Spinal cord (tissue), 9 donors: ENCODE measurements at regions not wholly inside any gene's neighbourhood (a gene's known extent, or its start where the extent isn't known, plus 50 kb on each side); places are given as distances from the start of the nearest gene placed in this dataset.
A peak's percentile ranks its signal among the peaks of the same experiment; 100 is the strongest.
"Not testable (repeated sequence)": the region's sequence is repeated elsewhere in the genome, so short reads cannot be mapped to it uniquely, and the experiment has no call there.

ENCODE experiments used
- DNase-seq, 6 donors: peaks; one replicate each; pipeline versions ENCODE4 v3.0.0 to v3.0.0-alpha.2; 2013 to 2015; ENCODE audit warnings: low spot score in 6 of 6, low read depth in 4 of 6
- H3K27ac ChIP-seq: one replicate; pipeline ENCODE4 v1.5.1; 2013; ENCODE audit warnings: low read depth, low read length, control low read depth
- H3K27me3 ChIP-seq: one replicate; pipeline ENCODE4 v1.6.1; 2013; ENCODE audit warnings: low read length; ENCODE audit not compliant: control insufficient read depth, insufficient read depth
- H3K36me3 ChIP-seq: one replicate; pipeline ENCODE4 v1.6.1; 2013; ENCODE audit warnings: low read length; ENCODE audit not compliant: control insufficient read depth, insufficient read depth
- H3K4me1 ChIP-seq: one replicate; pipeline ENCODE4 v1.6.1; 2013; ENCODE audit warnings: low read length; ENCODE audit not compliant: control insufficient read depth, insufficient read depth
- H3K4me3 ChIP-seq: one replicate; pipeline ENCODE4 v1.5.1; 2013; ENCODE audit warnings: low read depth, low read length, control low read depth
- H3K9me3 ChIP-seq: one replicate; pipeline ENCODE4 v1.6.1; 2013; ENCODE audit warnings: low read length; ENCODE audit not compliant: control insufficient read depth, insufficient read depth
- WGBS: methylation state at CpG from one replicate; pipeline ENCODE4 v1.1.5; 2013; ENCODE audit warnings: missing lambda C conversion rate; ENCODE audit not compliant: insufficient coverage; 5-methylcytosine and 5-hydroxymethylcytosine counted together
- donor health status: healthy.

DNA sequence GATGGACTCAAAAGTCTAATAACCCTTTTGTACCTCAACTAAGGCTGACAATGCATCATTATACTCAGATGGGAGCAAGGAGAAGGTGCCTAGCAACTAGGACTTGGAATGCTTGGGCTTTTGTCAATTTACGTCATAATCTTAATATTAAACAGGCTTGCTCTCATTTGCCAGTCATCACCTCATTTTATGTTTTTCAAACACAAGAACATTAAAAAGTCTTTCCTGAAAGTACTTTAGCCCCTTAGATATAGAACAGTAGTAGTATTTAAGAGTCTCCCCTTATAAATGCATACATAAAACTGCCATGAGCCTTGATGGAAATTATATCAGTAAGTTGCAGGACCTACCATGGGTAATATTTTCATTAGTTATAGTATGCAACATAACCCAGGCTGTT lies 150.7 kb upstream of the INTU start:
- Histone ChIP-seq H3K36me3 (no peaks in the 10 kb centered on the region), H3K4me1 (no peaks in the 10 kb centered on the region), H3K4me3 (no peak overlapping the region), H3K9me3 (no peaks in the 10 kb centered on the region), H3K27ac (no peak overlapping the region), H3K27me3 (no peaks in the 10 kb centered on the region)
- WGBS = no CpG with 5 or more reads among the region's 1 CpG
- no peak for DNase-seq

DNA sequence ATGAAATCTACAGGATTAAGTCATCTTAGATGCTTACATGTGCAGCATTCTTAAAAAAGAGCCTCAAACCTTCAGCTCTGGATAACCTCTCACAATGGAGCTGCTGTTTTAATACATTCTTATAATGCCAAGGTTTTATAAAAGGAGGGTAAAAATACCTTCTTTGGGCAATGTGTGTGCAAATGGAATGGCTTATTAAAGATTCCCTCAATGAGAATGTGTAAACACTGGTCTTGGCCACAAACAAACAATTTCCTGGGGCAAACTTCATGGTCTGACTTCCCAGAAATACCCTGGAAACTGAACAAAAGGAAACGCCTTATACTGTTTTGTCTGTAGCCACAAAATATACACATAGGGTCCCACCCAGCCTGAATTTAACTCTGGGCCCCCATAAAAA lies 148.6 kb upstream of the INTU start:
- WGBS = 83% methylated on average over 1 of the region's 1 CpG

GRCh38 chr4:127486248-127486647 lies 146.5 kb upstream of the INTU start:
- no peaks in the 10 kb centered on the region for H3K27me3 ChIP-seq
- no peaks in the 10 kb centered on the region for H3K9me3 ChIP-seq
- DNase-seq = no peak
- no peak overlapping the region for H3K4me3 ChIP-seq
- no peak overlapping the region for H3K27ac ChIP-seq
- 67% methylated on average over 1 of the region's 1 CpG for WGBS
- no peaks in the 10 kb centered on the region for H3K4me1 ChIP-seq
- no peaks in the 10 kb centered on the region for H3K36me3 ChIP-seq

More for the DNA sequence above, 148.6 kb upstream of the INTU start:
- DNase-seq = no peak
- Histone ChIP-seq H3K27ac (no peak overlapping the region), H3K4me1 (no peaks in the 10 kb centered on the region), H3K9me3 (no peaks in the 10 kb centered on the region), H3K4me3 (no peak overlapping the region), H3K36me3 (no peaks in the 10 kb centered on the region), H3K27me3 (no peaks in the 10 kb centered on the region)

DNA sequence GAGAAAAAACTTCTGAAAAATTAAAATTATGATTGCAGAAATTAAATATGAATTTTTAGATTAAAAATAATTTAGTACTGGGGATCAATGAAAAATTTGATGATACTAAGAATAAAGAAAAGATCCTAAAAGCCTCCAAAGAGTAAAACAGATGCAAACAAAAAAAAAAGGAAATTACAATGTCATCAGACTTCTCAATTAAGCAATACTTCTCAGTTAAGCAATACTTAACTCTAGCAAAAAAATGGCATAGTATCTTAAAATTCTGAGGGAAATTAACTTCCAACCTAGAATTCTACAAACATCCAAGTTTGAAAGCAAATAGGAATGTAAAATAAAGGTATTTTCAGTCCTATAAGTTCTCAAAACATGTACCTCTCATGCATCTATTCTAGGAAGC lies 141.2 kb upstream of the INTU start:
- no peaks in the 10 kb centered on the region for H3K27me3 ChIP-seq
- no peaks in the 10 kb centered on the region for H3K9me3 ChIP-seq
- no peak for DNase-seq
- H3K4me3 ChIP-seq = no peak overlapping the region
- no peaks in the 10 kb centered on the region for H3K36me3 ChIP-seq
- H3K27ac ChIP-seq = no peak overlapping the region
- no peaks in the 10 kb centered on the region for H3K4me1 ChIP-seq

DNA sequence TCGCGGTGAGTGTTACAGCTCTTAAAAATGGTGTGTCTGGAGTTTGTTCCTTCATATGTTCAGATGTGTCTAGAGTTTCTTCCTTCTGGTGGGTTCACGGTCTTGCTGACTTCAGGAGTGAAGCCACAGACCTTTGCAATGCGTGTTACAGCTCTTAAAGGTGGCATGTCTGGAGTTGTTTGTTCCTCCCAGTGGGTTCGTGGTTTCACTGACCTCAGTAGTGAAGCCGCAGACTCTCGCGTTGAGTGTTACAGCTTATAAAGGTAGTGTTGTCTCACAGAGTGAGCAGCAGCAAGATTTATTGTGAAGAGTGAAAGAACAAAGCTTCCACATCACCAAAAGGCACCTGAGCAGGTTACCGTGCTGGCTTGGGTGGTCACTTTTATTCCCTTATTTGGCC lies 135.9 kb upstream of the INTU start:
- H3K27ac ChIP-seq, H3K4me1 ChIP-seq, DNase-seq, H3K36me3 ChIP-seq, H3K4me3 ChIP-seq, H3K27me3 ChIP-seq, H3K9me3 ChIP-seq: not testable (repeated sequence)
- WGBS = 95% methylated on average over 4 of the region's 9 CpGs

- H3K4me3 ChIP-seq = no peak overlapping the region
- no peaks in the 10 kb centered on the region for H3K27me3 ChIP-seq
- H3K4me1 ChIP-seq = no peaks in the 10 kb centered on the region
- no peaks in the 10 kb centered on the region for H3K36me3 ChIP-seq
- H3K27ac ChIP-seq = no peak overlapping the region
- no peak for DNase-seq
- H3K9me3 ChIP-seq = no peaks in the 10 kb centered on the region
Observed at GRCh38 chr4:127498366-127498765, 134.4 kb upstream of the INTU start.

DNA sequence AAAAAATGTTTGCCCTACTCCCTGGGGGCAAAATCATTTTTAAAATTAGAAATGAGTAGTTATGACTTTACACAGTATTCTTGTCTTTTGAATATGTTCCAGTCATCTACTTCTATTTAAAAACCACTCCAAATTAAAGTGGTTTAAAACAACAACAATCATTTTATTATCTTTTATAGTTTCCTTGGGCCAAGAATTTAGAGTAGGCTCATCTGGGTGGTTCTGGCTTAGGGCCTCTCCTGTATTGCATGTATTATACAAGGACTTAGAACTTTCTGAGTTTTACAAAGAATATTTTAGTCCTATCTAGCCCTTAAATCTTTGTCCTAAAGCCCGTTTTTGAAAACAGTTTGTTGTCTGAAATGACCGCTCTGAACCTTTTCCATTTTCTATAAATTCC lies 132.5 kb upstream of the INTU start:
- no peak overlapping the region for H3K27ac ChIP-seq
- H3K27me3 ChIP-seq = no peaks in the 10 kb centered on the region
- no peaks in the 10 kb centered on the region for H3K36me3 ChIP-seq
- no peak overlapping the region for H3K4me3 ChIP-seq
- no peaks in the 10 kb centered on the region for H3K4me1 ChIP-seq
- no peak for DNase-seq
- H3K9me3 ChIP-seq = no peaks in the 10 kb centered on the region
- WGBS = 89% methylated on average over 2 of the region's 2 CpGs

GRCh38 chr4:127501103-127501502 lies 131.7 kb upstream of the INTU start:
- no peaks in the 10 kb centered on the region for H3K27me3 ChIP-seq
- no peak overlapping the region for H3K27ac ChIP-seq
- no peaks in the 10 kb centered on the region for H3K4me1 ChIP-seq
- no peaks in the 10 kb centered on the region for H3K36me3 ChIP-seq
- H3K9me3 ChIP-seq = no peaks in the 10 kb centered on the region
- no peak for DNase-seq
- H3K4me3 ChIP-seq = no peak overlapping the region

GRCh38 chr4:127503111-127503510 lies 129.6 kb upstream of the INTU start:
- no CpG with 5 or more reads among the region's 2 CpGs for WGBS
- H3K27me3 ChIP-seq = no peaks in the 10 kb centered on the region
- peak in 1 of 6 donors; percentile 42 for DNase-seq
- H3K4me3 ChIP-seq = no peak overlapping the region
- H3K4me1 ChIP-seq = no peaks in the 10 kb centered on the region
- no peak overlapping the region for H3K27ac ChIP-seq
- H3K36me3 ChIP-seq = no peaks in the 10 kb centered on the region
- no peaks in the 10 kb centered on the region for H3K9me3 ChIP-seq

DNA sequence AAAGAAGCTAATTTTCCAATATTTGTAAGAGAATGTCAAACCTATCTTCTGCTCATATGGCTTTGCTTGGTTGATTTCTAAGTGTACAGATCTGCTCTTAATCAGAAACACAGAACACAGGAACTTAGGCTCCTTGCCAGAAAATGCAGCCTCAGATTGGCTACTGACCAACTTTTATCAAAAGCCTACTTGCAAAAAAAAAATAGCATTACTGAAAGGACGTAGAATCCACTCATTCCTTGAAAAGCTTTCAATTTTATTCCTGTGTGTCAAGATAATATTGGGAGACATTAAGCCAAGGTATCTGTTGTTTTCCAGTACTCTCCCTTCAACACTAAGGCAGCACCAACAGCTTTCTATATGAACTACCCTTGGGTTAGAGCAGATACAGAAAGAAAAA lies 127.6 kb upstream of the INTU start:
- WGBS = no CpG with 5 or more reads among the region's 1 CpG
- peak; percentile 5 to 82 (median 13) for DNase-seq
- no peaks in the 10 kb centered on the region for H3K27me3 ChIP-seq

GRCh38 chr4:127506283-127506682 lies 126.5 kb upstream of the INTU start:
- Histone ChIP-seq H3K27me3 (no peaks in the 10 kb centered on the region), H3K9me3 (no peaks in the 10 kb centered on the region), H3K27ac (no peak overlapping the region), H3K4me3 (no peak overlapping the region), H3K4me1 (no peaks in the 10 kb centered on the region), H3K36me3 (no peaks in the 10 kb centered on the region)
- WGBS = 100% methylated on average over 1 of the region's 1 CpG
- no peak for DNase-seq

More for the DNA sequence above, 127.6 kb upstream of the INTU start:
- no peaks in the 10 kb centered on the region for H3K9me3 ChIP-seq
- H3K27ac ChIP-seq = no peak overlapping the region
- H3K4me3 ChIP-seq = no peak overlapping the region
- no peaks in the 10 kb centered on the region for H3K36me3 ChIP-seq
- no peaks in the 10 kb centered on the region for H3K4me1 ChIP-seq
